ENCODE measurements at regions not wholly inside any gene's neighbourhood (a gene's known extent, or its start where the extent isn't known, plus 50 kb on each side); places are given as distances from the start of the nearest gene placed in this dataset.
A peak's percentile ranks its signal among the peaks of the same experiment; 100 is the strongest.

GRCh38 chr5:120055858-120056257 lies 408.2 kb upstream of the PRR16 start:
- TF ChIP-seq POLR2AphosphoS5 (IDR thresholded peaks at IDR 0.05) = no peak
- TF ChIP-seq CTCF (IDR thresholded peaks at IDR 0.05) = peak in 1 of 4 experiments; percentile 35
- TF ChIP-seq POLR2A (IDR thresholded peaks at IDR 0.05) = no peak
